ENCODE measurements at regions not wholly inside any gene's neighbourhood (a gene's known extent, or its start where the extent isn't known, plus 50 kb on each side); places are given as distances from the start of the nearest gene placed in this dataset.

DNA sequence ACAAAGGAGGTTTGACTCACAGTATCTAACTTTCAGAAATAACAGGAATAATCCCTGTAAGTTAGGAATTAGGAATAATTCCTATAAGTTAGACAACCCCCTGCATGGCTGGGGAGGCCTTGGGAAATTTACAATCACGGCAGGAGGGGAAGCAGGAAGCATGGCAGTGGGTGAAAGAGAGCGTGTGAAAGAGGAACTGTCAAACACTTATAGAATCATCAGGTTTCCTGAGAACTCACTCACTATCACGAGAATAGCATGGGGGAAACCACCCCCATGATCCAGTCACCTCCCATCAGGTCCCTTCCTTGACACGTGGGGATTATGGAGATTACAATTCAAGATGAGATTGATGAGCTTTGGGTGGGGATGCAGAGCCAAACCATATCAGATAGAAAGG is 385.5 kb downstream of the IL20RB start:
- ChIA-PET POLR2A (no interaction called here), CTCF (no interaction called here)
- DNase-seq (ENCODE audit: low read depth in 1 of 2, low spot score in 1 of 2) (no peak), FAIRE-seq (no peak), ATAC-seq (no peak)
- Histone ChIP-seq H3K4me3 (no peak overlapping the region), H3K27ac (no peak overlapping the region), H3K4me2 (no peak overlapping the region), H3K4me1 (no peaks in the 10 kb centered on the region), H3K9me3 (no peaks in the 10 kb centered on the region)
- 2% methylated on average over 4 of the region's 4 CpGs for WGBS (ENCODE audit: missing lambda C conversion rate)
- TF ChIP-seq, protein P1, sequence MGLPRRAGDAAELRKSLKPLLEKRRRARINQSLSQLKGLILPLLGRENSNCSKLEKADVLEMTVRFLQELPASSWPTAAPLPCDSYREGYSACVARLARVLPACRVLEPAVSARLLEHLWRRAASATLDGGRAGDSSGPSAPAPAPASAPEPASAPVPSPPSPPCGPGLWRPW (IDR thresholded peaks at IDR 0.05) = no peak
- no peak for TF ChIP-seq HDAC2 (IDR thresholded peaks at IDR 0.05)
- TF ChIP-seq SREBF2 (IDR thresholded peaks at IDR 0.05) = no peak
- no peak for TF ChIP-seq EP300 (IDR thresholded peaks at IDR 0.05)
- no peak for TF ChIP-seq HEYL (CRISPR knock-in tag; IDR thresholded peaks at IDR 0.05)
- TF ChIP-seq MAZ (IDR thresholded peaks at IDR 0.05; ENCODE audit: borderline replicate concordance, low read depth, low read length) = no peak
- no peak for TF ChIP-seq KDM1A (IDR thresholded peaks at IDR 0.05; ENCODE audit: low read depth)
- TF ChIP-seq RFX5 (IDR thresholded peaks at IDR 0.05) = no peak
- TF ChIP-seq POLR2A (IDR thresholded peaks at IDR 0.05; ENCODE audit: low read length) = no peak
- TF ChIP-seq TP53 (CRISPR knock-in tag; IDR thresholded peaks at IDR 0.05) = no peak
- no peak for TF ChIP-seq ZC3H11A (IDR thresholded peaks at IDR 0.05)
- TF ChIP-seq RNF2 (IDR thresholded peaks at IDR 0.05; ENCODE audit: borderline replicate concordance, low read depth) = no peak

DNA sequence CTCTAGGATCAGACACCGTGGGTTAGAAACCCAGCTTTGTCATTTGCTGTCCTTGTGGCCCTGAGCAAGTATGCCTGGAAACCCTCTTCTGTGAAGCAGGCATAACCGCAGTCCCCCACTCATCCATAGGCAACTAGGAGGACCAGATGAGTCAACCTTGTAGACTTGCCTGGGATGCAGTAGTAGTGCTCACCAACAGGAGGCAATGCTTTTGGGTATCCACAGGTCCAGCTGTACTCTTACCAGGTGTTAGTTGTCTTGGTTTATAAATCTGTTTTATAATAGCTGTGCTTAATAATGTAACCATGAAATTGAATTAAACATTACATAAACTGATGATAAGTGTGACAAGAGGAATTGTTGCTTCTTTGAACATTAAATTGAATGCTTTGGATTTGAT is 389.3 kb downstream of the IL20RB start:
- H3K27ac ChIP-seq = no peak overlapping the region
- ChIA-PET CTCF (interaction anchor here (1.4 kb wide), 1 partner anchor 52 kb away, joined by 3 read pairs; no protein-coding TSS in a partner anchor), POLR2A (no interaction called here)
- no peaks in the 10 kb centered on the region for H3K9me3 ChIP-seq
- DNase-seq (ENCODE audit: low read depth in 1 of 2, low spot score in 1 of 2) = peak in 1 of 2 experiments; percentile 1
- no peak for FAIRE-seq
- no peak overlapping the region for H3K4me3 ChIP-seq
- H3K4me2 ChIP-seq = no peak overlapping the region
- TF ChIP-seq BHLHE40 (IDR thresholded peaks at IDR 0.05; ENCODE audit: low read depth, low read length) (no peak), TP53 (CRISPR knock-in tag; IDR thresholded peaks at IDR 0.05) (no peak), RFX5 (IDR thresholded peaks at IDR 0.05) (no peak), HDAC2 (IDR thresholded peaks at IDR 0.05) (no peak), RARB (CRISPR knock-in tag; IDR thresholded peaks at IDR 0.05) (no peak), CEBPB (IDR thresholded peaks at IDR 0.05) (no peak), NR3C1 (IDR thresholded peaks at IDR 0.05) (no peak), HOXB13 (CRISPR knock-in tag; IDR thresholded peaks at IDR 0.05; ENCODE audit: low read depth) (no peak), MYC (IDR thresholded peaks at IDR 0.05; ENCODE audit: borderline replicate concordance, low read length) (no peak), NFE2L2 (conservative IDR thresholded peaks at IDR 0.05; ENCODE audit: low read length) (no peak), HOXA7 (CRISPR knock-in tag; IDR thresholded peaks at IDR 0.05) (no peak), ZC3H11A (IDR thresholded peaks at IDR 0.05) (no peak), POLR2A (IDR thresholded peaks at IDR 0.05; ENCODE audit: low read length) (no peak), FOXS1 (CRISPR knock-in tag; IDR thresholded peaks at IDR 0.05) (no peak)
- TF ChIP-seq, protein P2, sequence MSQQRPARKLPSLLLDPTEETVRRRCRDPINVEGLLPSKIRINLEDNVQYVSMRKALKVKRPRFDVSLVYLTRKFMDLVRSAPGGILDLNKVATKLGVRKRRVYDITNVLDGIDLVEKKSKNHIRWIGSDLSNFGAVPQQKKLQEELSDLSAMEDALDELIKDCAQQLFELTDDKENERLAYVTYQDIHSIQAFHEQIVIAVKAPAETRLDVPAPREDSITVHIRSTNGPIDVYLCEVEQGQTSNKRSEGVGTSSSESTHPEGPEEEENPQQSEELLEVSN (IDR thresholded peaks at IDR 0.05; ENCODE audit: borderline replicate concordance, low read depth) = no peak
- ATAC-seq = no peak
- WGBS (ENCODE audit: missing lambda C conversion rate) = 0% methylated on average over 2 of the region's 2 CpGs
- H3K4me1 ChIP-seq = no peaks in the 10 kb centered on the region

DNA sequence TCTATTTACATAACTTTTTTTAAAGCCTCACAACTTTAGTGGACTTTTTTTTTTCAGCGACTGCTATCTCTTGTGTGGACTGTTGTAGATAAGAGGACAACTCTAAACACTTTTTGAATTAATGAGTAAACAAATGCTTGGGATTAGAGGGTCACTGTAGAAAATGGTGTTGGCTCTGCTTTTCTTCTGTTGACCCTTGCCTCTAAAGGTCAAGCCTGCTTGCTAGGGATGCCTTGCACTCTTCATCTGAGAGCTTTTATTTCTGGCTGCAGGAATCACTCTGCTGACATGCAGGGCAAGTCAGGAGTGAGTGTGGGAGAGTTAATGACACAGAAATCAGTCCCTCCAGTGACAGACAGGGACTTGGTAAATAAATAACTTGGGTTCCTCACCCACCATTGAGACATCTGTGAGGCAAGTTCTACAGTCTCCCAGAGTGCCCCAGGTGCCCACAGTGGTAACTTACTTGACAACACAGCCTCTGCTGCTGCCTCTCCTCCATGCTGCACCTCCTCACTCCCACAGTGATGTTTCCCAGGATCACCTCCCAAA is 390.1 kb downstream of the IL20RB start:
- H3K4me1 ChIP-seq = no peaks in the 10 kb centered on the region
- CTCF ChIA-PET = no interaction called here
- WGBS (ENCODE audit: missing lambda C conversion rate) = 0% methylated on average over 1 of the region's 1 CpG
- no peak overlapping the region for H3K4me2 ChIP-seq
- no peaks in the 10 kb centered on the region for H3K9me3 ChIP-seq
- ATAC-seq = no peak
- H3K4me3 ChIP-seq = no peak overlapping the region
- no peak for FAIRE-seq
- POLR2A ChIA-PET = no interaction called here
- H3K27ac ChIP-seq = no peak overlapping the region
- no peak for DNase-seq (ENCODE audit: low read depth in 1 of 2, low spot score in 1 of 2)
- no peak for TF ChIP-seq RFX5 (IDR thresholded peaks at IDR 0.05)
- TF ChIP-seq FOSB (CRISPR knock-in tag; IDR thresholded peaks at IDR 0.05) = no peak
- no peak for TF ChIP-seq MAZ (IDR thresholded peaks at IDR 0.05; ENCODE audit: borderline replicate concordance, low read depth, low read length)
- no peak for TF ChIP-seq ESRRA (IDR thresholded peaks at IDR 0.05; ENCODE audit: borderline replicate concordance, low read length)
- TF ChIP-seq MYC (IDR thresholded peaks at IDR 0.05; ENCODE audit: borderline replicate concordance, low read length) = no peak
- TF ChIP-seq HDAC2 (IDR thresholded peaks at IDR 0.05) = no peak
- TF ChIP-seq CBX2 (IDR thresholded peaks at IDR 0.05; ENCODE audit: borderline replicate concordance, low read depth) = no peak
- no peak for TF ChIP-seq NPAS2 (CRISPR knock-in tag; IDR thresholded peaks at IDR 0.05; ENCODE audit: borderline replicate concordance)
- TF ChIP-seq RARB (CRISPR knock-in tag; IDR thresholded peaks at IDR 0.05) = no peak
- TF ChIP-seq GATA3 (IDR thresholded peaks at IDR 0.05; ENCODE audit: borderline replicate concordance) = no peak
- TF ChIP-seq, protein P3, sequence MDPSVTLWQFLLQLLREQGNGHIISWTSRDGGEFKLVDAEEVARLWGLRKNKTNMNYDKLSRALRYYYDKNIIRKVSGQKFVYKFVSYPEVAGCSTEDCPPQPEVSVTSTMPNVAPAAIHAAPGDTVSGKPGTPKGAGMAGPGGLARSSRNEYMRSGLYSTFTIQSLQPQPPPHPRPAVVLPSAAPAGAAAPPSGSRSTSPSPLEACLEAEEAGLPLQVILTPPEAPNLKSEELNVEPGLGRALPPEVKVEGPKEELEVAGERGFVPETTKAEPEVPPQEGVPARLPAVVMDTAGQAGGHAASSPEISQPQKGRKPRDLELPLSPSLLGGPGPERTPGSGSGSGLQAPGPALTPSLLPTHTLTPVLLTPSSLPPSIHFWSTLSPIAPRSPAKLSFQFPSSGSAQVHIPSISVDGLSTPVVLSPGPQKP (IDR thresholded peaks at IDR 0.05; ENCODE audit: low read depth, low read length) = no peak
- TF ChIP-seq, protein P4, sequence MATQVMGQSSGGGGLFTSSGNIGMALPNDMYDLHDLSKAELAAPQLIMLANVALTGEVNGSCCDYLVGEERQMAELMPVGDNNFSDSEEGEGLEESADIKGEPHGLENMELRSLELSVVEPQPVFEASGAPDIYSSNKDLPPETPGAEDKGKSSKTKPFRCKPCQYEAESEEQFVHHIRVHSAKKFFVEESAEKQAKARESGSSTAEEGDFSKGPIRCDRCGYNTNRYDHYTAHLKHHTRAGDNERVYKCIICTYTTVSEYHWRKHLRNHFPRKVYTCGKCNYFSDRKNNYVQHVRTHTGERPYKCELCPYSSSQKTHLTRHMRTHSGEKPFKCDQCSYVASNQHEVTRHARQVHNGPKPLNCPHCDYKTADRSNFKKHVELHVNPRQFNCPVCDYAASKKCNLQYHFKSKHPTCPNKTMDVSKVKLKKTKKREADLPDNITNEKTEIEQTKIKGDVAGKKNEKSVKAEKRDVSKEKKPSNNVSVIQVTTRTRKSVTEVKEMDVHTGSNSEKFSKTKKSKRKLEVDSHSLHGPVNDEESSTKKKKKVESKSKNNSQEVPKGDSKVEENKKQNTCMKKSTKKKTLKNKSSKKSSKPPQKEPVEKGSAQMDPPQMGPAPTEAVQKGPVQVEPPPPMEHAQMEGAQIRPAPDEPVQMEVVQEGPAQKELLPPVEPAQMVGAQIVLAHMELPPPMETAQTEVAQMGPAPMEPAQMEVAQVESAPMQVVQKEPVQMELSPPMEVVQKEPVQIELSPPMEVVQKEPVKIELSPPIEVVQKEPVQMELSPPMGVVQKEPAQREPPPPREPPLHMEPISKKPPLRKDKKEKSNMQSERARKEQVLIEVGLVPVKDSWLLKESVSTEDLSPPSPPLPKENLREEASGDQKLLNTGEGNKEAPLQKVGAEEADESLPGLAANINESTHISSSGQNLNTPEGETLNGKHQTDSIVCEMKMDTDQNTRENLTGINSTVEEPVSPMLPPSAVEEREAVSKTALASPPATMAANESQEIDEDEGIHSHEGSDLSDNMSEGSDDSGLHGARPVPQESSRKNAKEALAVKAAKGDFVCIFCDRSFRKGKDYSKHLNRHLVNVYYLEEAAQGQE (IDR thresholded peaks at IDR 0.05) = no peak
- TF ChIP-seq FOXS1 (CRISPR knock-in tag; IDR thresholded peaks at IDR 0.05) = no peak
- TF ChIP-seq HOXA7 (CRISPR knock-in tag; IDR thresholded peaks at IDR 0.05) = no peak
- no peak for TF ChIP-seq FOSL2 (IDR thresholded peaks at IDR 0.05)
- no peak for TF ChIP-seq FOSL2 (CRISPR knock-in tag; IDR thresholded peaks at IDR 0.05)
- TF ChIP-seq TP53 (CRISPR knock-in tag; IDR thresholded peaks at IDR 0.05) = no peak

All from A549 (cell line).